ENCODE measurements at regions not wholly inside any gene's neighbourhood (a gene's known extent, or its start where the extent isn't known, plus 50 kb on each side); places are given as distances from the start of the nearest gene placed in this dataset.

DNA sequence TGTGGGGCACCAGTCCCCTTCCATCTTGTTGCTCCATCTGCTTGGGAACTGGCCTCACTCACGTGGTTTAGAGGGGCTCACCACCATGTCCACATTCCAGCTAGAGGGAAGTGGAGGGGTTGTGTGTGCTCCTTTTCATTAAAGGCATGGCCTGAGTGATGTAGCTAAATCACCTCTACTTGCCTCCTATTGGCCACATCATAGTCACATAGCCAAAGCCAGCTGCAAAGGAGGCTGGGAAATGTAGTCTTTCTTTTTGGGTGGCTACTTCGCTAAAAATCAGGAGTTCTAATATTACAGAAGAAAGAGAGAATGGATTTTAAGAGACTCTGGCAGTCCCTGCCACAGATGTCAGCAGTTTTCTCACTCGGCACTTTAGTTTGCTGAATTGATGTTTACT, 63.0 kb upstream of the ALX4 start:
- TF ChIP-seq EZH2 (IDR thresholded peaks at IDR 0.05; ENCODE audit: insufficient read depth, poor library complexity, severe bottlenecking): no peak
- TF ChIP-seq EZH2phosphoT487 (IDR thresholded peaks at IDR 0.05; ENCODE audit: insufficient read depth, low read depth): no peak

Data from GM23248 (cell line).